ENCODE measurements at regions not wholly inside any gene's neighbourhood (a gene's known extent, or its start where the extent isn't known, plus 50 kb on each side); places are given as distances from the start of the nearest gene placed in this dataset.

DNA sequence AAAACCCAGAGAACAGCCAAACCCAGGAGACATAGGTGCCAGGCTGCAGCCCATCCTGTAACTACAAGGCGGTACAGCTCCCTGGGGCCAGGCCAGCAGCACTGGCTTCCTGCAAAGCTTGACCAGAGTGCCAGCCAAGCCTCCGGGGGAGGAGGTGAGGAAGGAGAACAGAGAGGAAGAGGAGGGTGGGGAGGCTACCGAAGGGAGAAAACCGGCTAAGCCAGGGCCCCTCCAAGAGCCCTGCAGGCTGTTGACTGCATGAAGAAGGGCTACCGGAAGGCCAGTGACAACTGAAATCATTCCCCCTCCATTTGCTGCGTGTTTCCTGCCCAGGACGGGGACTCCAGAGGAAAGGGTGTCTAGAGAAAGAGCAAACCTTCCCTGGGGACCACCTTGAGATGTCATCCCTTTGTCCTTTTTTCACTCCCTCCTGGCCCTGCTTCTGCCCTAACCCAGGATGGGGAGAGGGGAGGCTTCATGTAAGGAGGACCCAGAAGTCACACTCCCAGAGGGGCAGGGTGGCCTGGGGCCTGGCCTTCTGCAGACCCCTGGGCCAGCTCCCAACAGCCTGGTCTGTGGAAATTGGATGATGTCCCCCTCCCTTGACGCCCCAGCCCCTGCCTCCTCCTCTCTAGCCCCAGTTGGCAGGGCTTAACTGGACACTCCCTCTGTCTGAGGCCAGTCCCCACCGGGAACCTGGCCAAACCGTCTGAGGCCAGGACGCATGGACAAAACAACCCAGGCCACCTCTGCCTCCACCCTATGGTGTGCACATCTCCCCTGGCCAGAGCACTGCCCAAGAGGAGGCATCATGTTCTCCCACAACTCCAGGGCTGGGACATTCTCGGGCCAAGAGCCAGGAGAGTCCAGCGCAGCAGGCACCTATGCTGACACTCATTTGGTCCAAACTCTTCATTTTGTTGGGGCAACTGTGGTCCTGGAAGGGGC, 207.8 kb downstream of the CYP26B1 start:
- Mint-ChIP-seq H3K4me3 (ENCODE audit: unreplicated experiment) (no peak overlapping the region), H3K9me3 (ENCODE audit: low read depth) (no peaks in the 10 kb centered on the region), H3K27me3 (ENCODE audit: low read depth) (peaks cover 2% of the 10 kb centered on the region), H3K27ac (ENCODE audit: unreplicated experiment) (peak overlapping the region; percentile 59), H3K4me1 (ENCODE audit: low read depth) (peaks cover 23% of the 10 kb centered on the region), H3K36me3 (ENCODE audit: low read depth) (no peaks in the 10 kb centered on the region)
- DNase-seq (ENCODE audit: low spot score) = no peak
- no peak for TF ChIP-seq CTCF (IDR thresholded peaks at IDR 0.05)

- peaks cover 23% of the 10 kb centered on the region for H3K4me1 Mint-ChIP-seq (ENCODE audit: low read depth)
- no peak for DNase-seq (ENCODE audit: low spot score)
- no peak for TF ChIP-seq CTCF (IDR thresholded peaks at IDR 0.05)
- no peaks in the 10 kb centered on the region for H3K36me3 Mint-ChIP-seq (ENCODE audit: low read depth)
- no peak overlapping the region for H3K4me3 Mint-ChIP-seq (ENCODE audit: unreplicated experiment)
- no peak overlapping the region for H3K27ac Mint-ChIP-seq (ENCODE audit: unreplicated experiment)
- no peaks in the 10 kb centered on the region for H3K9me3 Mint-ChIP-seq (ENCODE audit: low read depth)
- peaks cover 3% of the 10 kb centered on the region for H3K27me3 Mint-ChIP-seq (ENCODE audit: low read depth)
Measured at GRCh38 chr2:71938659-71939587, 208.7 kb downstream of the CYP26B1 start.

DNA sequence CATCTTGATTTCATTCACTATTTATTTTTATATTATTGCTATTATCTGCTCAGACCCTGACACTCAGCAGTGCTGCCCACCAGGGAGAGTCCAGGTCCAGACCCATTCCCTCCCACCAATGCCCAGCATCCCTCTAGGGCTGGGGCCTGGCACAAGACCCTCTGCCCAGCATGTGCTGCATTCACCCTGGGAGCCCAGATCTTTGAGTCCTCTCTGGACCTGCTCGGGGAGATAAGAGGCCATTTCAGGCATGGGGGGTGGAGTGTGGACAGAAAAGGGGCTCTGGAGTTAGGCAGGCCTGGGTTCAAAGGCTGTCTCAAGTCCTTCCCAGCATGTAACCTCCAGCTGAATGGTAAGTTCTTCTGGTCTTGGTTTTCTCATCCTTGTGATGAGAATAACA, 209.6 kb downstream of the CYP26B1 start:
- no peak for DNase-seq (ENCODE audit: low spot score)
- H3K36me3 Mint-ChIP-seq (ENCODE audit: low read depth) = no peaks in the 10 kb centered on the region
- H3K4me3 Mint-ChIP-seq (ENCODE audit: unreplicated experiment) = no peak overlapping the region
- peaks cover 11% of the 10 kb centered on the region for H3K27me3 Mint-ChIP-seq (ENCODE audit: low read depth)
- H3K27ac Mint-ChIP-seq (ENCODE audit: unreplicated experiment) = no peak overlapping the region
- no peak for TF ChIP-seq CTCF (IDR thresholded peaks at IDR 0.05)
- H3K9me3 Mint-ChIP-seq (ENCODE audit: low read depth) = no peaks in the 10 kb centered on the region
- peaks cover 23% of the 10 kb centered on the region for H3K4me1 Mint-ChIP-seq (ENCODE audit: low read depth)

- Mint-ChIP-seq H3K4me3 (ENCODE audit: unreplicated experiment) (no peak overlapping the region), H3K27me3 (ENCODE audit: low read depth) (peaks cover 12% of the 10 kb centered on the region), H3K9me3 (ENCODE audit: low read depth) (no peaks in the 10 kb centered on the region), H3K27ac (ENCODE audit: unreplicated experiment) (no peak overlapping the region), H3K36me3 (ENCODE audit: low read depth) (no peaks in the 10 kb centered on the region), H3K4me1 (ENCODE audit: low read depth) (peaks cover 23% of the 10 kb centered on the region)
- no peak for TF ChIP-seq CTCF (IDR thresholded peaks at IDR 0.05)
- no peak for DNase-seq (ENCODE audit: low spot score)
Measured at GRCh38 chr2:71937396-71937795, 210.3 kb downstream of the CYP26B1 start.
